ENCODE measurements at regions not wholly inside any gene's neighbourhood (a gene's known extent, or its start where the extent isn't known, plus 50 kb on each side); places are given as distances from the start of the nearest gene placed in this dataset.

- Mint-ChIP-seq H3K4me3 (no peak overlapping the region), H3K27ac (no peak overlapping the region), H3K9me3 (ENCODE audit: low read depth) (no peaks in the 10 kb centered on the region), H3K4me1 (peaks cover under 1% of the 10 kb centered on the region), H3K27me3 (no peaks in the 10 kb centered on the region), H3K36me3 (ENCODE audit: low read depth) (no peaks in the 10 kb centered on the region)
- ChIA-PET CTCF (interaction anchor here (0.7 to 2.2 kb wide), 4 partner anchors 10 to 120 kb away, joined by 3 to 7 read pairs (median 5); no protein-coding TSS in a partner anchor), POLR2A (no interaction called here)
- ATAC-seq: no peak
- no peak for DNase-seq
- intact Hi-C loops (cut with DNase I, micrococcal nuclease): no loop called here
These were observed 167.2 kb upstream of the KLF12 start for GRCh38 chr13:74301258-74301935.

- Mint-ChIP-seq H3K9me3 (ENCODE audit: low read depth) (no peaks in the 10 kb centered on the region), H3K36me3 (ENCODE audit: low read depth) (no peaks in the 10 kb centered on the region), H3K4me3 (no peak overlapping the region), H3K27me3 (no peaks in the 10 kb centered on the region), H3K4me1 (no peaks in the 10 kb centered on the region), H3K27ac (no peak overlapping the region)
- ChIA-PET CTCF (interaction anchor here (0.6 to 2.2 kb wide), 4 partner anchors 9 to 536 kb away, joined by 3 to 6 read pairs (median 4); no protein-coding TSS in a partner anchor), POLR2A (interaction anchor here (0.7 kb wide), 1 partner anchor 1997 kb away, joined by 4 read pairs; no protein-coding TSS in a partner anchor)
- DNase-seq (no peak), ATAC-seq (no peak)
- intact Hi-C loops (cut with DNase I, micrococcal nuclease): no loop called here
These were observed 166.0 kb upstream of the KLF12 start for GRCh38 chr13:74300162-74300561.

GRCh38 chr13:74299721-74300120, 165.5 kb upstream of the KLF12 start:
- no peaks in the 10 kb centered on the region for H3K36me3 Mint-ChIP-seq (ENCODE audit: low read depth)
- H3K27ac Mint-ChIP-seq: no peak overlapping the region
- H3K27me3 Mint-ChIP-seq: no peaks in the 10 kb centered on the region
- no peaks in the 10 kb centered on the region for H3K4me1 Mint-ChIP-seq
- ChIA-PET CTCF (interaction anchor here (0.6 to 2.2 kb wide), 2 partner anchors 9 to 320 kb away, joined by 3 to 6 read pairs; no protein-coding TSS in a partner anchor), POLR2A (no interaction called here)
- H3K9me3 Mint-ChIP-seq (ENCODE audit: low read depth): no peaks in the 10 kb centered on the region
- intact Hi-C loops (cut with DNase I, micrococcal nuclease): no loop called here
- DNase-seq: no peak
- ATAC-seq: no peak
- no peak overlapping the region for H3K4me3 Mint-ChIP-seq

DNA sequence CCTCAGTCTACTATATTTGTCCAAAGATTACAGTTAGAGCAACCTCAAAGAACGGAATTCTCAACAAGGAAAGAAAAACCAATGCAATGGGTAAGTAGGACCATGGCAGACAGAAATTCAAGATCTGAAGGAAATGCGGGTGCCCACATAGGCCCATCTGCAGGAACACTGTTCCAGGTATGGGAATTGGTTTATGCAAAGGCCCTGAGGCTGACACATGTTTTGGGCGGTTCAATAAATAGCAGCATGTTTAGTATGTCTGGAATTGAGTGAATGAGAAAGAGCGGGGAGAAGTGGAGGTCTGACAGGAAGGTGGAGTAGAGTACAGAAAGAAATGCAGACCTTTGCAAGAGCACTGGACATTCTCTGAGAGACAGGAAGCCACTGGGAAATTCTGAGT, 164.7 kb upstream of the KLF12 start:
- Mint-ChIP-seq H3K27ac (no peak overlapping the region), H3K9me3 (ENCODE audit: low read depth) (no peaks in the 10 kb centered on the region), H3K36me3 (ENCODE audit: low read depth) (no peaks in the 10 kb centered on the region), H3K27me3 (no peaks in the 10 kb centered on the region), H3K4me3 (no peak overlapping the region), H3K4me1 (no peaks in the 10 kb centered on the region)
- intact Hi-C loops (cut with DNase I, micrococcal nuclease): no loop called here
- POLR2A ChIA-PET: no interaction called here
- DNase-seq (no peak), ATAC-seq (no peak)
- CTCF ChIA-PET: interaction anchor here (0.6 kb wide), 1 partner anchor 408 kb away, joined by 4 read pairs; no protein-coding TSS in a partner anchor

DNA sequence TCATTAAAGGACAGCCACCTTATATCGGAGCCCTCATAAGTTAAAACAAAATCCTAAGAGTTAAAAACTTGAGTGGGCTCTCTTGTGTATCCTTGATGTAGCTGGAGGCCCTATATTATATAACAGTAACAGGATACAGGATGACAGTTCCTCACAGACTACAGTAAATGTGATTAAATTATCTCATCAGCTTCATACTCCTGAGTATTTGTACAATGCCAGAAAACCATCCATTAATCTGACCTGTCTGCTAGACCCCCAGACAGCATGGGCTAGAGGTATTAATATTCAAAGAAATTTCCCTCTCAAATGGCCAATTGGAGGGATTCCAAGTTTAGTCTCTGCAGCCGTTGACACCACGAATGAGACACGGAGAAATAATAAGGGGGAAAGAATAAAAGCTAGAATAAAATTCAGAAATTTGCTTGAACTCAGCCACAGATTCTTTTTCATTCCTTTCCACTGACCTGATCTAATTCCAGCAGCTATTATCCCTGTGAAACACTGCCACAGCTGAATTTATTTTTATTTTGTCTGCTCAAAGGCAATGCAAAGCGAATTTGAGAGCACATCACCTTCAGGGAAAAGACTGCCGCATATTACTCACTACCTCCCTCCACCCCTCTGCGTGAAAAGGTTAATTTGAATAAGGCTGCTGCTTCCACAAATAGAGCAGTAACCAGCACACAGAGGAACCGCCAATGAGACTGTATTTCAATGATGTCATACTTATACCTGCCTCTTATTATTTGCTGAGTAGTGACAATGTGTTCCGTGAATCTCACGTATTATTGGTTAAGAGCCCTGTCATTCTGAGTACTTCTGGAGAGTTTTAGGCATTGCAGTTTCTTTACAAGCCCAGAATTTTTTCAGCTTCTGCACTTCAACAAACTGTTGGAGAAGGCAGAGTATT, 155.9 kb upstream of the KLF12 start:
- H3K9me3 Mint-ChIP-seq (ENCODE audit: low read depth): no peaks in the 10 kb centered on the region
- intact Hi-C loops (cut with DNase I, micrococcal nuclease): loop anchor here (5.0 to 10.0 kb wide), 6 partner anchors 58 to 927 kb away; no protein-coding TSS in a partner anchor
- ATAC-seq (peak; percentile 82), DNase-seq (peak; percentile 46)
- H3K4me1 Mint-ChIP-seq: peaks cover 49% of the 10 kb centered on the region
- ChIA-PET POLR2A (interaction anchor here (0.6 kb wide), 1 partner anchor 490 kb away, joined by 3 read pairs; no protein-coding TSS in a partner anchor), CTCF (interaction anchor here (0.6 to 2.5 kb wide), 6 partner anchors 10 to 478 kb away, joined by 3 to 6 read pairs (median 4); no protein-coding TSS in a partner anchor)
- peak overlapping the region; percentile 30 for H3K4me3 Mint-ChIP-seq
- H3K27me3 Mint-ChIP-seq: no peaks in the 10 kb centered on the region
- peak overlapping the region; percentile 29 for H3K27ac Mint-ChIP-seq
- H3K36me3 Mint-ChIP-seq (ENCODE audit: low read depth): no peaks in the 10 kb centered on the region

DNA sequence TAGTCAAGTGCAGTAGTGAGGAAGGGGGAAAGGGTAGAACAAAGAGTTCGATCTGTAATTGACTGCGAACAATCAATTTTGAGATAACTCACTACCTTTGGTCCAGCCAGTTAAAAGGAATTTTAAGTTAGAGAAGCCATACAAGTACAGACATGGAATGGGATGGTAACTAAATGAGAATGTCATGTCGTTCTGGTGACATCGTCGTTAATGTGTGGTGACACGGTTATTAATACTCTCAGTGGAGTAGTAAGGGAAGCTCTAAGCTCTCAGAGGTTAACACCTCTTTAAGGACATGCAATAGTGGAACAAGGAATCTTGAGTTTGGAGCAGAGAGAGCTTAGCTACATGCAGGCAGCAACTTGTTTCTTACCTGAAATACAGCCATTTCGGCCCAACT, 154.9 kb upstream of the KLF12 start:
- H3K4me1 Mint-ChIP-seq: peaks cover 59% of the 10 kb centered on the region
- no peak overlapping the region for H3K27ac Mint-ChIP-seq

DNA sequence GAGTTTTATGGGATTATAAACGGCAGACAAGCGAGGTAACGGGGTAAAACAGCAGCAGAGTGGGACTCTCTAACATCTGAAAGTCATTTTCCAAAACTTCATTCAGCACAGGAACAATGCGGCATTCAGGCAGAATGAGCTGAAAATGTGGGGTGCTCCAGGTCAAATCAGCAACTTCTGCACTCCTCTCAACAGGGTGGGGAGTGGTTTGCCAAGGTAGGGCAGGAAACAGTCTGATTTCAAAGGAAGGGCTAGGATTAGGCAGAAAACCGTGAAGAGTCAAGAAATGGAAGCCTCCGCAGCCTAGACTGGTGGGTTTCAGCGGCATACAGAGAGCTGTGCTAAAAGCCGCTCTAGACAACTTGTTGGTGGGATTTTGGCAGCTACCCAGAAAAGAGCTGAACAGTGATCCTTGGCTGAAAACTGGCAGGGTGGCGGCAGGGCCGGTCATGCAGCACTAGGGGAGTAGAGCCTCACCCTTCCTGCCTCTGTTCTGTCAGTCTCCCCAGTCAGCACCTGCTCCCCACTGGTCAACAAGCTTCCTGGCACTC, 154.2 kb upstream of the KLF12 start:
- CTCF ChIA-PET: interaction anchor here (0.5 to 3.1 kb wide), 12 partner anchors 11 to 832 kb away, joined by 3 to 19 read pairs (median 4); partner anchors contain the start of gene KLF12
- H3K9me3 Mint-ChIP-seq (ENCODE audit: low read depth): no peaks in the 10 kb centered on the region
- DNase-seq (peak; percentile 25), ATAC-seq (no peak)
- POLR2A ChIA-PET: interaction anchor here (0.6 kb wide), 1 partner anchor 523 kb away, joined by 3 read pairs; no protein-coding TSS in a partner anchor
- H3K4me3 Mint-ChIP-seq: peak overlapping the region; percentile 64
- intact Hi-C loops (cut with DNase I, micrococcal nuclease): loop anchor here (5.0 to 10.0 kb wide), 6 partner anchors 56 to 929 kb away; no protein-coding TSS in a partner anchor
- H3K27me3 Mint-ChIP-seq: no peaks in the 10 kb centered on the region
- H3K27ac Mint-ChIP-seq: peak overlapping the region; percentile 68
- no peaks in the 10 kb centered on the region for H3K36me3 Mint-ChIP-seq (ENCODE audit: low read depth)
- peaks cover 60% of the 10 kb centered on the region for H3K4me1 Mint-ChIP-seq

More for the DNA sequence above, 154.9 kb upstream of the KLF12 start:
- Mint-ChIP-seq H3K27me3 (no peaks in the 10 kb centered on the region), H3K4me3 (no peak overlapping the region), H3K9me3 (ENCODE audit: low read depth) (no peaks in the 10 kb centered on the region), H3K36me3 (ENCODE audit: low read depth) (no peaks in the 10 kb centered on the region)
- intact Hi-C loops (cut with DNase I, micrococcal nuclease): loop anchor here (5.0 to 10.0 kb wide), 6 partner anchors 57 to 928 kb away; no protein-coding TSS in a partner anchor
- ChIA-PET CTCF (interaction anchor here (0.5 to 3.1 kb wide), 6 partner anchors 12 to 831 kb away, joined by 3 to 14 read pairs (median 5); partner anchors contain the start of gene KLF12), POLR2A (no interaction called here)
- ATAC-seq (no peak), DNase-seq (no peak)

DNA sequence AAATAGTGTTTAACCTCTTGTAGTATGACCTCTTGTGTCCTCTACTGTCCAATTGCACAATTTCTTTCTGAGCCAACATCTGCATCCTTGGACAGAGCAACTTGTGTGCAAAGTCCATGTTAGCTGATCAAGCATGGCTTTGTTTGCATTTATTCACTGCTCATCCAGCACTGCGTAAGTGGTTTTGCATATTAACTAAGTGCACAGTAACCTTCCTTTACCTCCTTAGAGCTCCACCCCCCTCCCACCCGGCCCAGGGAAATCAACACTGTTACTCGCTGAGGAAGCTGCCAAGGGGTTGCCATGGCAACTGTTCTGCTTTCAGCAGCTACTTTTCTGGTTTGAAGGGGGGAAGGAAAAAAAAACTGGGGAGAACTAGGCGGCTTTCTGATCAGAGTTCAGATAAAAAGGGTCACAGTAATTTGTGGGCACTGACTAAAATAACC, 153.5 kb upstream of the KLF12 start:
- no peaks in the 10 kb centered on the region for H3K27me3 Mint-ChIP-seq
- H3K36me3 Mint-ChIP-seq (ENCODE audit: low read depth): no peaks in the 10 kb centered on the region
- ATAC-seq: peak; percentile 60
- H3K4me1 Mint-ChIP-seq: peaks cover 60% of the 10 kb centered on the region
- H3K27ac Mint-ChIP-seq: peak overlapping the region; percentile 68
- POLR2A ChIA-PET: interaction anchor here (0.6 to 1.9 kb wide), 2 partner anchors 152 to 522 kb away, joined by 3 to 11 read pairs; no protein-coding TSS in a partner anchor
- CTCF ChIA-PET: interaction anchor here (0.6 to 3.1 kb wide), 13 partner anchors 11 to 1299 kb away, joined by 3 to 19 read pairs (median 5); partner anchors contain the start of gene KLF12
- H3K9me3 Mint-ChIP-seq (ENCODE audit: low read depth): no peaks in the 10 kb centered on the region
- intact Hi-C loops (cut with DNase I, micrococcal nuclease): loop anchor here (1.0 to 10.0 kb wide), 15 partner anchors 43 to 930 kb away; no protein-coding TSS in a partner anchor
- peak overlapping the region; percentile 64 for H3K4me3 Mint-ChIP-seq
- peak; percentile 88 for DNase-seq

- ATAC-seq: peak; percentile 49
- ChIA-PET POLR2A (no interaction called here), CTCF (interaction anchor here (1.1 kb wide), 1 partner anchor 29 kb away, joined by 3 read pairs; no protein-coding TSS in a partner anchor)
- intact Hi-C loops (cut with DNase I, micrococcal nuclease): loop anchor here in 1 of 2 experiments (10.0 kb wide), 1 partner anchor 216 kb away; no protein-coding TSS in a partner anchor
- no peaks in the 10 kb centered on the region for H3K27me3 Mint-ChIP-seq
- H3K4me3 Mint-ChIP-seq: no peak overlapping the region
- no peak overlapping the region for H3K27ac Mint-ChIP-seq
- H3K36me3 Mint-ChIP-seq (ENCODE audit: low read depth): no peaks in the 10 kb centered on the region
- H3K4me1 Mint-ChIP-seq: peaks cover 33% of the 10 kb centered on the region
- no peak for DNase-seq
- no peaks in the 10 kb centered on the region for H3K9me3 Mint-ChIP-seq (ENCODE audit: low read depth)
These were observed 146.7 kb upstream of the KLF12 start for GRCh38 chr13:74280795-74281490.

DNA sequence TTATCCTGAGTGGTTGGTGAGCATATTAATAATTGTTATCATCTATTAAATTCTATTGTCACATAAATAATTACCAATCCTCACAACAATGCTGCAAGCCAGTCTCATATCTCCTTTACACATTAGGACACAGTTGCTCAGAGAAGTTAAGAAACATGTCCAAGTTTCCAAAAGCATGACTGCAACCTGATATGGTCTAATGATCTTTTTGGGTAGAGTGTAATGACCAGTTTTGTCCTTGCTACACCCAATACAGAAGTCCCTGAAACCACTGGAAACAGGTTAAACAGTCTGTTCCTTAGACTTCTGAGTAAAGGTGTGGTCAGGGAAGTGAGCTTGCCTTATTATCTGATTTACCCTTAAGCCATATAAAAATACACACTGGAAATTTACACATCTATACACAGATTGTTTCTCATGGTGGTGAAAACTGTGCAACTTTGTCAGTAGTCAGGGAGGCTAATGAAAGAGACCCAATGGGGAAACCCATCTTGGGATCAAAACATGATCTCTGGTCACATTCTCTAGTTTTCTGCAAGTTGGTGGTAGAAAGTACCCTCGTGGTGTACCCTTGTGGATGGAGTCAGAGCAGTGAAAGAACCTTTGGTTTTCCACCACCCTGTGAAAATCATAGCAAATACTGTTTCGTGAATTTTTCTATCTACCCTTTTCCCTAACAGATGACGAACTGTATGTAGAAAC, 146.0 kb upstream of the KLF12 start:
- CTCF ChIA-PET: no interaction called here
- peak; percentile 51 for ATAC-seq
- intact Hi-C loops (cut with DNase I, micrococcal nuclease): loop anchor here in 1 of 2 experiments (10.0 kb wide), 1 partner anchor 215 kb away; no protein-coding TSS in a partner anchor

More for the DNA sequence above, 146.0 kb upstream of the KLF12 start:
- no peak overlapping the region for H3K27ac Mint-ChIP-seq
- H3K4me1 Mint-ChIP-seq: peaks cover 31% of the 10 kb centered on the region
- no peak overlapping the region for H3K4me3 Mint-ChIP-seq
- H3K27me3 Mint-ChIP-seq: no peaks in the 10 kb centered on the region
- H3K9me3 Mint-ChIP-seq (ENCODE audit: low read depth): no peaks in the 10 kb centered on the region
- no peaks in the 10 kb centered on the region for H3K36me3 Mint-ChIP-seq (ENCODE audit: low read depth)
- no peak for DNase-seq
- POLR2A ChIA-PET: no interaction called here

Measured in activated CD4-positive, alpha-beta T cell treated with anti-CD3 and anti-CD28 coated beads for 36 hours (primary cell).